ENCODE measurements at regions not wholly inside any gene's neighbourhood (a gene's known extent, or its start where the extent isn't known, plus 50 kb on each side); places are given as distances from the start of the nearest gene placed in this dataset.

- CTCF ChIA-PET: no interaction called here
- no peak for ATAC-seq
- no peaks in the 10 kb centered on the region for H3K27me3 ChIP-seq (ENCODE audit: control insufficient read depth, insufficient read depth, low read length)
These were observed 62.1 kb upstream of the ARHGAP20 start for GRCh38 chr11:110774138-110775014.

GRCh38 chr11:110773442-110773841 is 61.2 kb upstream of the ARHGAP20 start:
- Histone ChIP-seq H3K27me3 (ENCODE audit: control insufficient read depth, insufficient read depth, low read length) (no peaks in the 10 kb centered on the region), H3K9me3 (ENCODE audit: control insufficient read depth, insufficient read depth, low read depth, low read length) (no peaks in the 10 kb centered on the region), H3K27ac (ENCODE audit: low read length) (no peak overlapping the region), H3K4me3 (ENCODE audit: low read depth in 2 of 2, low read length in 2 of 2) (no peak overlapping the region), H3K4me1 (ENCODE audit: control insufficient read depth, insufficient read depth, low read length) (no peaks in the 10 kb centered on the region), H3K36me3 (ENCODE audit: control insufficient read depth, insufficient read depth, low read length) (no peaks in the 10 kb centered on the region)
- intact Hi-C loops (cut with micrococcal nuclease; ENCODE audit: unreplicated experiment) (no loop called here), in situ Hi-C loops (cut with HindIII; ENCODE audit: low pct_unique_long_range_greater_than_20kb, low sequenced_read_pairs) (no loop called here)
- TF ChIP-seq SIN3A (IDR thresholded peaks at IDR 0.05; ENCODE audit: borderline replicate concordance, insufficient read depth, low read depth, low read length) (no peak), TCF7L2 (IDR thresholded peaks at IDR 0.05; ENCODE audit: low read depth, low read length) (no peak), REST (IDR thresholded peaks at IDR 0.05; ENCODE audit: insufficient read depth in 1 of 2, low read depth in 2 of 2, low read length in 1 of 2) (no peak), POLR2AphosphoS5 (IDR thresholded peaks at IDR 0.05; ENCODE audit: low read depth, low read length) (no peak), CTCF (IDR thresholded peaks at IDR 0.05) (no peak)
- ChIA-PET POLR2A (interaction anchor here (0.6 kb wide), 1 partner anchor 1104 kb away, joined by 7 read pairs; no protein-coding TSS in a partner anchor), CTCF (interaction anchor here (0.6 kb wide), 1 partner anchor 65 kb away, joined by 7 read pairs; no protein-coding TSS in a partner anchor)
- DNase-seq (ENCODE audit: low read depth, low spot score) (no peak), ATAC-seq (no peak)
- no TSS peak for BruUV-seq (replicated peaks)

More at GRCh38 chr11:110774138-110775014, 62.1 kb upstream of the ARHGAP20 start:
- no TSS peak for BruUV-seq (replicated peaks)
- Histone ChIP-seq H3K4me3 (ENCODE audit: low read depth in 2 of 2, low read length in 2 of 2) (no peak overlapping the region), H3K4me1 (ENCODE audit: control insufficient read depth, insufficient read depth, low read length) (no peaks in the 10 kb centered on the region), H3K36me3 (ENCODE audit: control insufficient read depth, insufficient read depth, low read length) (no peaks in the 10 kb centered on the region), H3K9me3 (ENCODE audit: control insufficient read depth, insufficient read depth, low read depth, low read length) (no peaks in the 10 kb centered on the region), H3K27ac (ENCODE audit: low read length) (no peak overlapping the region)
- POLR2A ChIA-PET: no interaction called here
- no peak for DNase-seq (ENCODE audit: low read depth, low spot score)
- intact Hi-C loops (cut with micrococcal nuclease; ENCODE audit: unreplicated experiment): no loop called here
- TF ChIP-seq POLR2AphosphoS5 (IDR thresholded peaks at IDR 0.05; ENCODE audit: low read depth, low read length): no peak
- no peak for TF ChIP-seq SIN3A (IDR thresholded peaks at IDR 0.05; ENCODE audit: borderline replicate concordance, insufficient read depth, low read depth, low read length)
- in situ Hi-C loops (cut with HindIII; ENCODE audit: low pct_unique_long_range_greater_than_20kb, low sequenced_read_pairs): no loop called here

- no peak overlapping the region for H3K27ac ChIP-seq (ENCODE audit: low read length)
- no peak for TF ChIP-seq TCF7L2 (IDR thresholded peaks at IDR 0.05; ENCODE audit: low read depth, low read length)
- TF ChIP-seq SIN3A (IDR thresholded peaks at IDR 0.05; ENCODE audit: borderline replicate concordance, insufficient read depth, low read depth, low read length): no peak
- TF ChIP-seq CTCF (IDR thresholded peaks at IDR 0.05): no peak
- TF ChIP-seq REST (IDR thresholded peaks at IDR 0.05; ENCODE audit: insufficient read depth in 1 of 2, low read depth in 2 of 2, low read length in 1 of 2): no peak
- TF ChIP-seq POLR2AphosphoS5 (IDR thresholded peaks at IDR 0.05; ENCODE audit: low read depth, low read length): no peak
- no peak overlapping the region for H3K4me3 ChIP-seq (ENCODE audit: low read depth in 2 of 2, low read length in 2 of 2)
- ChIA-PET CTCF (interaction anchor here (0.6 kb wide), 1 partner anchor 64 kb away, joined by 7 read pairs; no protein-coding TSS in a partner anchor), POLR2A (no interaction called here)
- DNase-seq (ENCODE audit: low read depth, low spot score) (no peak), ATAC-seq (no peak)
- no peaks in the 10 kb centered on the region for H3K36me3 ChIP-seq (ENCODE audit: control insufficient read depth, insufficient read depth, low read length)
- no peaks in the 10 kb centered on the region for H3K4me1 ChIP-seq (ENCODE audit: control insufficient read depth, insufficient read depth, low read length)
- no TSS peak for BruUV-seq (replicated peaks)
- no peaks in the 10 kb centered on the region for H3K9me3 ChIP-seq (ENCODE audit: control insufficient read depth, insufficient read depth, low read depth, low read length)
- intact Hi-C loops (cut with micrococcal nuclease; ENCODE audit: unreplicated experiment): no loop called here
- H3K27me3 ChIP-seq (ENCODE audit: control insufficient read depth, insufficient read depth, low read length): no peaks in the 10 kb centered on the region
- in situ Hi-C loops (cut with HindIII; ENCODE audit: low pct_unique_long_range_greater_than_20kb, low sequenced_read_pairs): no loop called here
These were observed 60.6 kb upstream of the ARHGAP20 start for GRCh38 chr11:110772863-110773262.
